Panc1 (cell line): ENCODE measurements at regions not wholly inside any gene's neighbourhood (a gene's known extent, or its start where the extent isn't known, plus 50 kb on each side); places are given as distances from the start of the nearest gene placed in this dataset.

Source experiments
- ATAC-seq: fragments of 200-7000 bp; cut with Tn5 transposase; 2 replicates; pipeline ENCODE4 v1.9.1; 2020; ENCODE audit warnings: mild to moderate bottlenecking, moderate library complexity
- BruUV-seq: library from RNA; stranded (reverse); fragments of 400-500 nt; replicated peaks from 2 replicates; lab custom pipeline; 2021; lab: Mats Ljungman, UMichigan
- CTCF ChIA-PET: fragments of 300-600 bp; sonication (Branson Sonifier 250); formaldehyde crosslinking; loops from one replicate; lab custom pipeline; 2022; ENCODE audit warnings: antibody characterized with exemption; lab: Charles Lee
- POLR2A ChIA-PET: fragments of 300-600 bp; sonication (Branson Sonifier 250); formaldehyde crosslinking; loops from one replicate; lab custom pipeline; 2022; ENCODE audit warnings: antibody characterized with exemption; lab: Charles Lee
- DNase-seq: peaks from one replicate; pipeline ENCODE4 v3.0.0-alpha.2; 2010; ENCODE audit warnings: low read depth, low spot score
- H3K27ac ChIP-seq: 2 replicates; pipeline ENCODE4 v1.5.1; 2011; ENCODE audit warnings: mild to moderate bottlenecking, low read length, inconsistent platforms
- H3K27me3 ChIP-seq: fragments of 200-500 bp; sonication (Bioruptor generic); 2 replicates; pipeline ENCODE4 v1.6.0; 2014; ENCODE audit warnings: low read length, inconsistent platforms; ENCODE audit not compliant: control insufficient read depth, insufficient read depth
- H3K36me3 ChIP-seq: fragments of 200-500 bp; sonication (Bioruptor generic); 2 replicates; pipeline ENCODE4 v1.5.1; 2014; ENCODE audit warnings: inconsistent platforms, mild to moderate bottlenecking, low read length, moderate library complexity; ENCODE audit not compliant: control insufficient read depth, insufficient read depth
- H3K4me1 ChIP-seq: 2 replicates; pipeline ENCODE4 v1.5.1; 2011; ENCODE audit warnings: inconsistent platforms, mild to moderate bottlenecking, low read length, moderate library complexity; ENCODE audit not compliant: control insufficient read depth, insufficient read depth
- H3K4me3 ChIP-seq, 2 experiments: 2 replicates each; pipeline ENCODE4 v1.5.1; 2011 to 2012; ENCODE audit warnings: low read depth in 2 of 2, low read length in 2 of 2, mild to moderate bottlenecking in 2 of 2, inconsistent platforms in 1 of 2, moderate library complexity in 1 of 2
- H3K9me3 ChIP-seq: fragments of 200-500 bp; sonication (Bioruptor generic); 2 replicates; pipeline ENCODE4 v1.5.1; 2014; ENCODE audit warnings: low read depth, mild to moderate bottlenecking, inconsistent platforms, low read length, moderate library complexity; ENCODE audit not compliant: control insufficient read depth, insufficient read depth
- POLR2AphosphoS5 ChIP-seq: IDR thresholded peaks from 2 replicates; pipeline ENCODE4 v1.6.1; 2012; ENCODE audit warnings: mild to moderate bottlenecking, low read depth, low read length, moderate library complexity
- SIN3A ChIP-seq: IDR thresholded peaks from 2 replicates; pipeline ENCODE4 v1.6.1; 2012; ENCODE audit warnings: low read depth, mild to moderate bottlenecking, low read length, moderate library complexity, borderline replicate concordance; ENCODE audit not compliant: insufficient read depth
- TCF7L2 ChIP-seq: IDR thresholded peaks from 2 replicates; pipeline ENCODE4 v1.6.1; 2011; ENCODE audit warnings: mild to moderate bottlenecking, low read depth, low read length, inconsistent platforms
- in situ Hi-C: cut with HindIII; loops from 2 replicates; pipeline ENCODE4 v1.10.0; 2016; ENCODE audit warnings: low sequenced_read_pairs, low pct_unique_long_range_greater_than_20kb
- intact Hi-C: fragments of 100-400 bp; cut with micrococcal nuclease; formaldehyde crosslinking; loops from one replicate; pipeline ENCODE4 v1.10.0; 2022; ENCODE audit not compliant: unreplicated experiment
- TF ChIP-seq, protein P1 (sequence below): fragments of 450-650 bp; IDR thresholded peaks from 2 replicates; pipeline ENCODE4 v1.5.1; 2017; ENCODE audit warnings: mild to moderate bottlenecking
- TF ChIP-seq, protein P2 (sequence below), 2 experiments: IDR thresholded peaks; 2 replicates each; pipeline ENCODE4 v1.6.1; 2011 to 2012; ENCODE audit warnings: low read depth in 2 of 2, control low read depth in 1 of 2, low read length in 1 of 2, mild to moderate bottlenecking in 1 of 2, moderate library complexity in 1 of 2; ENCODE audit not compliant: insufficient read depth in 1 of 2

DNA sequence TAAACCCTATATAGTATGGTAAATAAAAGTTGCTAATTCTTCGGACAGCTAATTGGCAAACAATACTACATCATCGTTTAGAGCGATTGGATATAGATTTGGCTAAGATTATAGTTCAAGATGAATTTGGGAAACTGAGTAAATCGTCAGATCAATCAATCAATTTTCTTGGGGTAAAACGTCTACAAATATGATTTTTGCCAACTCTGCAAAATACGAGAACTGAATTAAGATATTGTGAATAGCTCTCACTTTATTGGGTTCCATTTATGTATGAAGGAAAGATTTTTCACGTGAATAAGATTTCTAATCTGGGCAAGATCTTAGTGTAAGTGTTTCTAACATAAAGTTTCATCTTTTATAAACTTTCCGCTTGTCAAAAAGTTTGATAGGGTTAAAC, 132.9 kb upstream of the AGR3 start:
- ATAC-seq, result no peak
- intact Hi-C loops, result no loop called here
- H3K27ac ChIP-seq, result no peak overlapping the region
- no peaks in the 10 kb centered on the region for H3K27me3 ChIP-seq
- H3K4me3 ChIP-seq, result no peak overlapping the region
- H3K9me3 ChIP-seq, result no peaks in the 10 kb centered on the region
- TF ChIP-seq SIN3A (no peak), TCF7L2 (no peak), POLR2AphosphoS5 (no peak)
- TF ChIP-seq, protein P1, sequence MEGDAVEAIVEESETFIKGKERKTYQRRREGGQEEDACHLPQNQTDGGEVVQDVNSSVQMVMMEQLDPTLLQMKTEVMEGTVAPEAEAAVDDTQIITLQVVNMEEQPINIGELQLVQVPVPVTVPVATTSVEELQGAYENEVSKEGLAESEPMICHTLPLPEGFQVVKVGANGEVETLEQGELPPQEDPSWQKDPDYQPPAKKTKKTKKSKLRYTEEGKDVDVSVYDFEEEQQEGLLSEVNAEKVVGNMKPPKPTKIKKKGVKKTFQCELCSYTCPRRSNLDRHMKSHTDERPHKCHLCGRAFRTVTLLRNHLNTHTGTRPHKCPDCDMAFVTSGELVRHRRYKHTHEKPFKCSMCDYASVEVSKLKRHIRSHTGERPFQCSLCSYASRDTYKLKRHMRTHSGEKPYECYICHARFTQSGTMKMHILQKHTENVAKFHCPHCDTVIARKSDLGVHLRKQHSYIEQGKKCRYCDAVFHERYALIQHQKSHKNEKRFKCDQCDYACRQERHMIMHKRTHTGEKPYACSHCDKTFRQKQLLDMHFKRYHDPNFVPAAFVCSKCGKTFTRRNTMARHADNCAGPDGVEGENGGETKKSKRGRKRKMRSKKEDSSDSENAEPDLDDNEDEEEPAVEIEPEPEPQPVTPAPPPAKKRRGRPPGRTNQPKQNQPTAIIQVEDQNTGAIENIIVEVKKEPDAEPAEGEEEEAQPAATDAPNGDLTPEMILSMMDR, result no peak
- TF ChIP-seq, protein P2, sequence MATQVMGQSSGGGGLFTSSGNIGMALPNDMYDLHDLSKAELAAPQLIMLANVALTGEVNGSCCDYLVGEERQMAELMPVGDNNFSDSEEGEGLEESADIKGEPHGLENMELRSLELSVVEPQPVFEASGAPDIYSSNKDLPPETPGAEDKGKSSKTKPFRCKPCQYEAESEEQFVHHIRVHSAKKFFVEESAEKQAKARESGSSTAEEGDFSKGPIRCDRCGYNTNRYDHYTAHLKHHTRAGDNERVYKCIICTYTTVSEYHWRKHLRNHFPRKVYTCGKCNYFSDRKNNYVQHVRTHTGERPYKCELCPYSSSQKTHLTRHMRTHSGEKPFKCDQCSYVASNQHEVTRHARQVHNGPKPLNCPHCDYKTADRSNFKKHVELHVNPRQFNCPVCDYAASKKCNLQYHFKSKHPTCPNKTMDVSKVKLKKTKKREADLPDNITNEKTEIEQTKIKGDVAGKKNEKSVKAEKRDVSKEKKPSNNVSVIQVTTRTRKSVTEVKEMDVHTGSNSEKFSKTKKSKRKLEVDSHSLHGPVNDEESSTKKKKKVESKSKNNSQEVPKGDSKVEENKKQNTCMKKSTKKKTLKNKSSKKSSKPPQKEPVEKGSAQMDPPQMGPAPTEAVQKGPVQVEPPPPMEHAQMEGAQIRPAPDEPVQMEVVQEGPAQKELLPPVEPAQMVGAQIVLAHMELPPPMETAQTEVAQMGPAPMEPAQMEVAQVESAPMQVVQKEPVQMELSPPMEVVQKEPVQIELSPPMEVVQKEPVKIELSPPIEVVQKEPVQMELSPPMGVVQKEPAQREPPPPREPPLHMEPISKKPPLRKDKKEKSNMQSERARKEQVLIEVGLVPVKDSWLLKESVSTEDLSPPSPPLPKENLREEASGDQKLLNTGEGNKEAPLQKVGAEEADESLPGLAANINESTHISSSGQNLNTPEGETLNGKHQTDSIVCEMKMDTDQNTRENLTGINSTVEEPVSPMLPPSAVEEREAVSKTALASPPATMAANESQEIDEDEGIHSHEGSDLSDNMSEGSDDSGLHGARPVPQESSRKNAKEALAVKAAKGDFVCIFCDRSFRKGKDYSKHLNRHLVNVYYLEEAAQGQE (IDR thresholded peaks at IDR 0.05; ENCODE audit: insufficient read depth in 1 of 2, low read depth in 2 of 2, low read length in 1 of 2), result no peak
- ChIA-PET POLR2A (no interaction called here), CTCF (no interaction called here)
- no TSS peak for BruUV-seq
- no peak for DNase-seq
- H3K36me3 ChIP-seq, result no peaks in the 10 kb centered on the region
- H3K4me1 ChIP-seq, result no peaks in the 10 kb centered on the region
- in situ Hi-C loops, result no loop called here

DNA sequence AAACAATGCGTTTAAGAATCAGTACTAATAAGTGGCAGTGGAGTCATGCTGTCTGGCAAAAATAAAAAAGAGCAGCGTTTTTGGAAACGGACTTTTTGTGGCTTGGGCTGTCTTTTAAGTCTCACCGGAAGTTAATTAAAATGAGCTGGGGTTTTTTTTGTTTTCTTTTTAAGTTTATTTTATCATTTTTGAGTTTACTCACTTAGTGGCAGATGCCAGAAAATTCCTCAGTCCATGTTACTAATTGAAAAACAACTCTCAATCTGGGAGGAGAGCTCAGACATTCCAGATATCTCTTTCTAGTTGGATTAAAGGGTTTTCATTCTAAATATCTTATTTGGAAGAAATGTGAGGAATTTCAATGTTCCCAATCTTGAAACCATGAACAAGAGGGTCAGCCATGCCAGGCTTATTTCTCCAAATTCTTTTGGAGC, 133.8 kb upstream of the AGR3 start:
- POLR2A ChIA-PET, result no interaction called here
- in situ Hi-C loops (no loop called here), intact Hi-C loops (no loop called here)
- H3K27me3 ChIP-seq, result no peaks in the 10 kb centered on the region
- ATAC-seq, result no peak
- CTCF ChIA-PET, result interaction anchor here (0.6 kb wide), 1 partner anchor 273 kb away, joined by 7 read pairs; no protein-coding TSS in a partner anchor
- H3K9me3 ChIP-seq, result no peaks in the 10 kb centered on the region
- no peaks in the 10 kb centered on the region for H3K4me1 ChIP-seq
- DNase-seq, result no peak
- BruUV-seq, result no TSS peak
- H3K27ac ChIP-seq, result no peak overlapping the region
- no peaks in the 10 kb centered on the region for H3K36me3 ChIP-seq
- TF ChIP-seq, protein P1, result no peak
- TF ChIP-seq SIN3A (no peak), TCF7L2 (no peak), POLR2AphosphoS5 (no peak)
- TF ChIP-seq, protein P2 (IDR thresholded peaks at IDR 0.05; ENCODE audit: insufficient read depth in 1 of 2, low read depth in 2 of 2, low read length in 1 of 2), result no peak
- H3K4me3 ChIP-seq, result no peak overlapping the region
